Fibroblast of skin of back (primary cell): ENCODE measurements at regions not wholly inside any gene's neighbourhood (a gene's known extent, or its start where the extent isn't known, plus 50 kb on each side); places are given as distances from the start of the nearest gene placed in this dataset.
"Not testable (repeated sequence)": the region's sequence is repeated elsewhere in the genome, so short reads cannot be mapped to it uniquely, and the experiment has no call there.

ENCODE experiments used
- DNase-seq: peaks from one replicate; pipeline ENCODE4 v3.0.0-alpha.2; 2013

GRCh38 chr7:17053164-17053563, 171.4 kb upstream of the AGR3 start:
- not testable (repeated sequence) for DNase-seq

- no peak for DNase-seq
These were observed 172.4 kb upstream of the AGR3 start for GRCh38 chr7:17054206-17054605.

- DNase-seq: no peak
These were observed 173.1 kb upstream of the AGR3 start for GRCh38 chr7:17054836-17055235.

DNA sequence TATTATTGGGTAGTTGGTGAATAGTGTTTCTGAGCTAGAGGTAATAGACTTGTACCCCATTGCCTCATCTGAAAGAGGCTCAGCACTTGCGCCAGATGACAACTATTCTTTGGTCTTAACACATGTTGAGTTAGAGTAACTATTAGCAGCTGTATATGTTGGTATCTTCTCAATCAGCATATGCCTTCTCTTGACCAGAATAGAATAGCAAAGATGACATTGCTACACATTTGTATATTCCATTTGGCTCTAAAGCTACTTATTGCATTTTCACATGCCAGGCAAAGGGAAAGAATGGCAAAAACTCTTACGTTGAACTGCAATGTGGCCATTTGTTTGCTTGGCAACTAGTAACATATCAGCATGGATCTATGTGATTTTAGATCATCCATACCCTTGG, 173.8 kb upstream of the AGR3 start:
- DNase-seq: no peak

GRCh38 chr7:17056491-17057142, 174.8 kb upstream of the AGR3 start:
- DNase-seq: peak; percentile 35

GRCh38 chr7:17057143-17057509, 175.3 kb upstream of the AGR3 start:
- no peak for DNase-seq

GRCh38 chr7:17058568-17058967, 176.8 kb upstream of the AGR3 start:
- peak; percentile 71 for DNase-seq

DNA sequence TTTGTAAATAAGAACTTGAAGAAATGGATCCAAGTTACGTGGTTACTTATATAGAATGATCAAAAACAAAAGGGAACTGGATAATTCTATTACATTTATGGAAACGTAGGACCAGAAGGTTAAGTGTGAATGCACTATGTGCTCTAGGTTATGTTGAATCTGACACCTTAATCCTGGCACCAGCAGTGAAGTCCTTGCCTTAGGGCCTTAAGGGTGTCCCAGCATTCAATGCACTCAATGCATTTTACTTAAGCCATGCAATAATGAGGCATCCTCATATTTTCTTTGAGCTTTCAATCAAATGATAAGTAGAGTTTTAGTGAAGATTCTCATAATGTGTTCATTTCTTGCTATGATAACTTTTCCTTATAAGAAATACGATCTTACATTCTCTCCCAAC, 178.3 kb upstream of the AGR3 start:
- DNase-seq: no peak

- DNase-seq: no peak
These were observed 179.7 kb upstream of the AGR3 start for GRCh38 chr7:17061443-17061842.

DNA sequence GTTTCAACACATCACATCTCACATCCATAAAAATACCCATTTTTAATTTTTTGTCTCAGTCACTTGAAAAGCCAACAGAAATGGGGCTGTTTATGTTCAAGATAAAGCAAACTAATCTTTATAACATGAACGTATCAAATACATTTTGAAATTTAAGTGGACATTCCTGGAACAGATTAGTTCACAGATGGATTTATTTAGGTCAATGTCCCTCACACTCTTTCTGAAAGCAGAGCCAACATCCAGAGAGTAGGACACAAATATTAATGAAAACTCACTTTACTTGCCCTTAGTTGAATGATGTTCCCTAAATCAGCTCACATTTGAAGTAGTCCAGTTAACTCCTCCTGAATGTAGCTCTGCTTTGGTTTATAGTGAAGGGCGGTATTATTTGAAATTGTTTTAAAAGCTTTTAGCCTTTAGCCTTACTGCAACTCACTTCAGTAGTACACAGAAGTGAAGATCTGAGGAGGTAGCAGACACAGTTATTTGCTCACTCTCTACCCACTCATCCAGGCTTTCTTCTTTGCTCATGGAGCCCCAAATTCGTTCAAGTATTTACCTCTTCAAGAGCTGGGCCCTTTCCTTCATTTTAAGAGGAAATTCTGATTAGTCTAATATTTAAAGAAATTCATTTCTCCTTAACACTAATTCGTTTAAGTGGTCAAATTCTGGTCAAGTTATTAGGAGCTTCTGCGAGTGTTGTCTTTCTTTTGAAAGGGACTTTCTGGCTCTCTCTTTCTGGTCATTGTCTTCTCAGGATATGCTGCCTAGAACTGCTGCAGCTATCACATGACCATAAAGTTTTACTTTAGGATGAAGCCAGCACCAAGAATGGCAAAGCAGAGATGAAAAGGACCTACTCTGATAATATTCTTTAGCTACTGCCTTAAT, 180.6 kb upstream of the AGR3 start:
- DNase-seq: no peak

DNA sequence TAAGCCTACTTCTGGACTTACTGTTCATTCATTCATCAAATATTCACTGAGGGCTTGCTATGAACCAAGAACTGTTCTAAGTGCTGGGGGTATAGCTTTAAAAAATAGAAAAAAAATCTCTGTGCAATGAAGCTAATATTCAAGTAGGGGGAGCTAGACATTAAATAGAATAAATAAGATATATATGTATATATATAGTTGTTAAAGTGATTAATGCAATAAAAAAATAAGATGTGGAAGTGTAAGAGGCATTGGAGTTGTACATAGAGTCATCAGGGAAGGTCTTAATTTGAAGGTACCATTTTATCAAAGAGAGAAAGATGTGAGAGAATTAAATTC, 181.2 kb upstream of the AGR3 start:
- peak; percentile 7 for DNase-seq

DNA sequence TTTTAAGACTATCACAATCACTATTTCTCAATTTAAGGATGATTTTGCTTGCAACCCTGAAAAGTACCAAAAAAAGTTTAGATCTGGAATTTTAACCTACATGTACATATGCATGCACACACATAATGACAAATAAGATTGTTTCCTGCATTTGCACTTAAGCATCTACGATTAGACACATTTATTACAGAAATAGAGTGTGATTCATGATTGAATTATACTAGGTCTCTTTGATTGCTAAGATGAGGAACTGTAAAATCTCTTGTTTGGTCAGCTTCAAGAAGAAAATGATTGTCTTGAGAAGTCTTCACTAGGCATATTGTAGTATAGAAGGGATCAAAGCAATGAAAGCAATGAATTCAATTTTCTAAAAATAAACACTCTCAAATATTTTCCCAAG, 185.9 kb upstream of the AGR3 start:
- no peak for DNase-seq

GRCh38 chr7:17069146-17069545, 187.4 kb upstream of the AGR3 start:
- no peak for DNase-seq

DNA sequence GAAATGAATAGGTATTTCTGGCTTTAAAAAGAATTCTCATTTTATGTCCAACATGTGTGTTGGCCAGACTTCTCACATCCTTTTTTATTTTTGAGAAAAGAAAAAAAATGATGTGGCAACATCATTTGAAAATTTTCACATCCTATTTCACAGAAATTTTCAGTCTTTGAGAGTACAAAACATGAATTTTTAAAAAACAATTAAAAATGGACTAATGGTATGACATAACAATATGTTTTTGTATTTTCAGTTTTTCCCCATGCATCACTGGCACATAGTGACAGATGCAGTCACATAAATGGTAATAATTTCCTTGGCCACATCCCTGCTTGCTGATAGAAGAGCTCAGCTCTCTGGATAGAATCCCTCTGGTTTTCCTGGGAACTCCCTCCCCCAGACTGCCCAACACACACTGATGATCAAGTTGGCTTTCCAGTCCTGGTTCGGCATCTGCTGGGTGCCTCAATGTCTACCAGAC, 188.5 kb upstream of the AGR3 start:
- DNase-seq: no peak

GRCh38 chr7:17071866-17072265, 190.1 kb upstream of the AGR3 start:
- no peak for DNase-seq

GRCh38 chr7:17075601-17076255, 193.9 kb upstream of the AGR3 start:
- no peak for DNase-seq

DNA sequence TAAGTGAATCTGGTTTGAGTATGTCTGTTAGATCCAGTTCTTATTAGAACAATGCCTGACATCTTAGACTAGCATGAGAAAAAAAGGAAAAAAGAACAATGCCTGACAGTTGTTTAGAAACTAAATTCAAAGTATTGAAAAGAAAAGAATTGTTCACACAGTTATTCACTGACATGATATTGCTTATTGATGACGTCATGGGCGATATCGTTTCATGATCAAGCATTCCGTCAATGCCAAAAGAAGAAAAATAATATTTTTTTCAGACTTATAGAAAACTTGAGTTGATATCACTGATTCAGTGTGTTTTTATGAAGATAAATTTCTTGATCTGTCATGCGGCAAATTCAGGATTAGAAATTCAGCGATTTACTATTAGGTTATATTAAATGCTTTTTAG, 196.5 kb upstream of the AGR3 start:
- DNase-seq: no peak

GRCh38 chr7:17083392-17084165, 201.8 kb upstream of the AGR3 start:
- DNase-seq: no peak

- DNase-seq: no peak
These were observed 202.3 kb upstream of the AGR3 start for GRCh38 chr7:17084166-17084475.

GRCh38 chr7:17085186-17085585, 203.4 kb upstream of the AGR3 start:
- DNase-seq: peak; percentile 10

DNA sequence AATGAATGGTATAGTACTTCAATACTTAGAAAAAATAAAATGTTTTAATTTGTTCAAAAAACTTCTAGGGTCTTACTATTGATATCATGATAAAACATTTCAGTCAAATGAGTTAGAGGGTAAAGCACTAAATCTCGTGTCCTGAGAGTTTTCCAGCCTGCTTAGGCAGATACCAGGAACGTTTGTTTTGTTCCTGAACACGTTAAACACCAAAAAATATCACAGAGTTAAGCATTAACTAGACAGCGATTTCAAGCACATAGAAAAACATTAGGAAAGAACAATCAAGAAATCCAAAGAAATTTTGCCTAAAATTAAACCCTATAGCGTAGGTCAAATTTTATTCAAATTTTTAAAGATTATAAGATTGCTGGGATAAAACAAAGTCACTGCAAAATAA, 204.6 kb upstream of the AGR3 start:
- no peak for DNase-seq

GRCh38 chr7:17090751-17091150, 207.7 kb upstream of the AHR start:
- DNase-seq: peak; percentile 91

DNA sequence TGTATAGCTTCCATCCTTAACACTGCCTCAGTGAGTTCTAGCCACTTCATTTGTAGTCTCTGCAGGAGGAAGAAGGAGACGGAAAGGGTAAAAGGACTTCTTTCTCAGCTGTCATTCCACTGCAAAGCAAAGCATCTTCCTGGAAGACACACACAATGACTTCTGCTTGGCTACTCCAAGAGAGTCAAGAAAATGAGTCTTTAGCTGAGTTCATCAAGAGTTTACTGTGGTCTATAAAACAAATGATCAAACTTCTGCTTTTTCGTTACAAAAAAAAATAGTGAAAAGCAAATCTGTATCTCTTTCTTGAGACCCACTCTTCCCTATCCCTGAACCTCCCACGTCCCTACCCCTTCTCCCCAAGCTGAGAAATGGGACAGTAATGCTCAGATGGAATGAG, 205.0 kb upstream of the AHR start:
- no peak for DNase-seq
